GM18873 (cell line): ENCODE measurements at regions not wholly inside any gene's neighbourhood (a gene's known extent, or its start where the extent isn't known, plus 50 kb on each side); places are given as distances from the start of the nearest gene placed in this dataset.

Experiments used
- ATAC-seq: cut with Tn5 transposase; IDR thresholded peaks from one replicate; pipeline ENCODE4 v1.9.1; 2021; ENCODE audit warnings: mild to moderate bottlenecking, moderate library complexity, moderate number of reproducible peaks; ENCODE audit not compliant: unreplicated experiment, low FRiP score

DNA sequence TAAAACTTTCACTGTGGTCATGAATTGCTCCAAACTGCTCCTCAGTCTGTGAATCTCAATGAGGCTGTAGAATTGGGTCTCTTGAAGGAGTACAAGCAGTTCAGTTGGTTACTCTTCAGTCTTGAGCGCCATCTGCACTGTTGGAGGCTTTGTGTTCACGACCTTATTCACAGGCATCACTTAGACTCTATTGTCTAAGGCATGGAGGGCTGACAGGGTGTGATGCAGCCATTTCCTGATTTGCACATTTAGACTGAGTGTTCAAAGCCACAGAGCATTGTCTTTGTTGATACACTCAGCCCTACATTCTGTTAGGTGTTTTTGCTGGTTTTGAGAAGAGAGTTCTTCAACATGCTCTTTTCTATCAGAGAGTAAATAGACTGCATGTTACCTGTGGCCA is 355.9 kb upstream of the RIOK2 start:
- ATAC-seq, result no peak

DNA sequence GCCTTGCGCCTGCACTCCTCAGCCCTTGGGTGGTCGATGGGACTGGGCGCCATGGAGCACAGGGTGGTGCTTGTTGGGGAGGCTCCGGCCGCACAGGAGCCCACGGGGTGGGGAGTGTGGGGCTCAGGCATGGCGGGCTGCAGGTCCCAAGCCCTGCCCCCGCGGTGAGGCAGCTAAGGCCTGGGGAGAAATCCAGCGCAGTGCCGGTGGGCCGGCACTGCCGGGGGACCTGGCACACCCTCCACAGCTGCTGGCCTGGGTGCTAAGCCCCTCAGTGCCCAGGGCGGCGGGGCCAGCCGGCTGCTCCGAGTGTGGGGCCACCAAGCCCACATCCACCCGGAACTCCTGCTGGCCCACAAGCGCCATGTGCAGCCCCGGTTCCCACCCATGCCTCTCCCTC is 358.8 kb upstream of the RIOK2 start:
- ATAC-seq, result no peak

DNA sequence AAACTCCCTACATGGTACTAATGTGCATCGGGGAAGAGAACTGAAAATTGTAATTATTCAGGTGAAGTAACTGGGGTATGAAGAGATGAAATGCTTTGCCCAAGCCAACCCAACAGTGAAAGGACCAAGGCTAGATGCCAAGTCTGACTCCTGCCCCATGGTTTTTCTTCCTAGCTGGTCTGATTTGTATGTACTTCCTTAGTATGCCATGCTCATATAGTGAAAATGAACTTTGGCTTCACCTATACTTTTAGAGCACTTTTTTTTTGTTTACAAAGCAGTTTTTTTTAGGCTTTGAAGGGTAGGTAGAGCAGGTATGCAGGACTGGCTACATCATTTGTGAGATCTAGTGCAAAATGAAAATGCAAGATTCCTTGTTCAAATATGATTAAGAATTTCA is 359.4 kb upstream of the RIOK2 start:
- ATAC-seq, result no peak

DNA sequence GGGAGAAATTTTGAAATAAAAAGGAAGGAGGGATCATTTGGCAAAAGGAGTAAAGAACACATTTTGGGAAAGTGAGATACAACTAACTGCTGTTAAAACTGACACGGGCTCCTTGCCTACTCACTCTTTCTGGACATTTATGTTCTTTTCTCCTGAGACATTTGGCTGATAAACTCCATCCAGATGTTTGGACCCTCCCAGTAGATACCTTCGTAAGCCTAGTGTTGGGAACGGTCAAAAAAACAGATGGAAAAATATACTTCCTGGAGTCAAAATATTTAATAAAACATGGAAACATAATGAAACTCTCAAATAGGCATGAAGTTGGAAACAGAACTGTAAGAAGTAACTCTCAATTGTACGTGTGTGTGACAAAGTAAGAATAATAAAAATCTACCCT is 360.1 kb upstream of the RIOK2 start:
- no peak for ATAC-seq

DNA sequence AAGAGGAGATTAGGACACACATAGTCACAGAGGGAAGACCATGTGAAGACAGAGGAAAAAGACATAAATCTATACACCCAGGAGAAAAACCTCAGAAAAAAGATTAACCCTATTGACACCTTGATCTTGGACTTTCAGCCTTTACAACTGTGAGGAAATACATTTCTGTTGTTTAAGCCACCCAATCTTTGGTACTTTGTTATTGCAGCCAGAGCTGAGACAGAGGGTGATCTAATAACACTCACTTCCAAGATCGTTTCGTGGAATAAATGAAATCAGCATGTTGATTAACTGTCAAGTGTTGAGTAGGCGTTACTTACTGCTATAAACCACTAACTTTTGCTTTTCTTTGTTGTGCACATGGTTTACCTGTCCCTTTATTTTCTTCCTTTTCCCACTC is 361.2 kb upstream of the RIOK2 start:
- ATAC-seq, result no peak

DNA sequence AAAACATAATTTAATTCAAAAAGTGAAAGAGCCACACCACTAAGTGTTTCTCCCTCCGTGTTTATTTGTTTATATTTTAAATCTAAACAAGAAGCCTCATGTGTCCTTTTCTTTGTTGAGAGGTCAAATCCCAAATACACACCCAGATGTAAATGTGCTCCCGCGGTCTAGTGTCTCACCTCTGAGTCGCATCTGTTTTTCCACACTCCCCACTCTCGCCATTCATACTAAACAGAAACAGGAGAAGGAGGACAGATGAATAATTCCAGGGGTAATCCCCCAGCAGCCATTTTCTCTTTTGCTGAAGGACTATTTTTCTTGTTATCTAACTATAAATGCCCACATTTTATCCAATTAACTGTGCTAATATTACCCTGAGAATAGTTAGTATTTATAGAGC is 361.6 kb upstream of the RIOK2 start:
- ATAC-seq, result no peak

DNA sequence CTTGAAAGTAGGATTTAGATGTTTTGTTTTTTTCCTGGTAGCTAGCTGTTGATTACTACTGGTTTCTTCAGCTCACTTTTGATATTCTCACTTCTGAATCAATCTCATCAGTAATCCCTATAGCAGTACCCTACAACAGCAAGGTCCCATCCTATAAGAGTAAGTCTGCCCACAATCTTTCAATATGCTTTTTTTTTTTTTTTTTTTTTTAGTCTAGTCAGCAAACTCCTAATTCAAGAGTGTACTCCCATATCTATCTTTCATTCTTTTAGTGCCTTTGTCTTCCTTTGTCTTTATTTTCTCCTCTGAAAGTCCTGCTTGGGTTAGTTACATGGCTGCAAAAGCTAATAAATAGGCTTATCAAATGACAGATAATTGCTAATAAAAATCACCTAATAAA is 362.4 kb upstream of the RIOK2 start:
- no peak for ATAC-seq

DNA sequence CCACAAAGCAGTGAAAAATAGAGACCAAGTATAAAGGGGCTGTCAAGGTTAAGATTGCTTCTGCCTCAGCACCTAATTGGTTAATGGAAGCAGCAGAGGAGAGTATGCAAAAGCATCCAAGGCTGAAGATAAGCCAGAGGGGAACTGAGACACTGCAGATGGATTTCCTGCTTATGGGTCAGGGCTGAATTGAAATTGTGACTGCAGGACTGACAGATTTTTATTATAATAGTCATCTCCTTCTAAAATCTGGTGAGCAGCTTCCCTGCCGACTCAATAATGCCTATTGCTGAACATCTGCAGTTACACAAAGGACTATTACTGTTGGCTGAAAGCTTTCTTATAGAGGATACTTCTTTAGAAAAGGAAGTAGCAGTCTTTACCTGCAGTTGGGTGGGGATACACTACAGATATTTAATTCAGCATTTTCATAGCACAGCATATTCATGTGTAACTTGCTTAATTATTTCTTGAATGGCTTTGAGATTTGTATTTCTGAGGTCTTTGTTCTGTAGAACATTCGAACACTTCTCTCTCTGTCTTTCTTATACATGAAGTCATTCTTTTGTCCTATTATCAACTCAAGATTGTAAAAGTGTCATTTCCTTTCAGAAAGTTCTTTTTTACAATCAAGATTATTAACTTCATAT is 363.0 kb upstream of the RIOK2 start:
- no peak for ATAC-seq

DNA sequence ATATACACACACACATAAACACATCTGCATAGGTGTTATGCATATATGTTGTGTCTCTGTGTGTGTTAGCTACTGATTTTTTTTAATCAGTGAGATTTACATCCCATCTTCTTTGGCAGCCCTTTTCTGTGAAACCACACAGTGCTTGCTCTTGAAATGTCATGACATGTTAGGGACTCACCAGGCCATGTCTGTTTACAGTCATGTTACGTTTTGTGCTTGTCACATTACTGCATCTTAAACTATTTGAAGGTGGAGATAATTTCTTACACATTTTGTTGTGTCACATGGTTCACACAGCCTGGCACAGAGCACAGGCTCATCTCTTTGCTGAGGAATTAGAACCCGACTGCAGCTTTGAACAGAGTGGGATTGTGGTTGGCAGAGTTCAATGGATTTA is 364.4 kb upstream of the RIOK2 start:
- no peak for ATAC-seq

DNA sequence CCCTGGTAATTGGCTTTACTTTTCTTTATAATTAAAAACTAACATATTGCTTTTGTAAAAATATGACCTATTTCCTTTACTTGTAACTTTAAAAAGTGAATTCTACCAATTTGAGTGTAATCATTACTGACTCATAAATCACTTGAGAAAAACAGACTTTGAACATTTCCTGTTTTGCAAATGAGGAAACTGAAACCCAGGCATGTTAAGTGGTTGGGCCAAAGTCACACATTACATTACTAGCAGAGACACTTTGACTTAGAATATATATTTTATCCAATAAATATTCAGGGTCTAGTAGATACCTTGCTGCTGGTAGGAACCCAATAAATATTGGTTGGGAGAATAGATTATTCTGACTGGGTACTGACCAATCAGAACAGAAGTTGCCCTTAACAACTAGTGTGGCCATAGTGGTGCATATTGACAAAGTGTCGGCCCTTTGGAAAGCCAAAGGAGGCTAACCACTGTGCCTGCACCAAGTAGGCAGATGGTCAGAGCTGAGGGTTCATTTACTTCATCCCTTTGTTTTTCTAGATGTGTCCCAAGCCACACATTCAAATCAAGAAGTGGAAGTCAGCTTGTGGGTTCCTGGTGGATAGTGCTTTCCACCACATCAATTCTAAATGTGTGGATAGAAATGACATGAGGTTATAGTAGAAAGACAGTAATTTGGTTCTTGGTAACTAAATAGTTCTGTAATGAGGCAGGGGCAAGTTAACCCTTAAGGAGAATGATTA is 365.1 kb upstream of the RIOK2 start:
- ATAC-seq, result peak; percentile 84

DNA sequence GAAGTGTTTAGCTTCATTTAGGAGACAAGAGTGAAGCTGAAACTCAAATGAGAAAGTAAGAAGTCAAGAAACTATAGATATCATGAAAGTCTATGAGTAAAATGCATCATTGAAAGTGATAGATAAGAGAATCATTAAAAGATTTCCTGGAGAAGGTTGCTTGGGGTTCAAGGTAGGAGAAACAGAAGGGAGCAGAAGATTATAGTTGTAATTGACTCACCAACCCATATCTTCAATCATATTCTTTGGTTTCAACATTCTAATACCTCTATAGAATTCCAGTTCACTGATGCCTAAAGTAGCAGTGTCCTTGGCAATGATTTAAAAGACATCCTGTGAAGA is 365.7 kb upstream of the RIOK2 start:
- ATAC-seq, result no peak

DNA sequence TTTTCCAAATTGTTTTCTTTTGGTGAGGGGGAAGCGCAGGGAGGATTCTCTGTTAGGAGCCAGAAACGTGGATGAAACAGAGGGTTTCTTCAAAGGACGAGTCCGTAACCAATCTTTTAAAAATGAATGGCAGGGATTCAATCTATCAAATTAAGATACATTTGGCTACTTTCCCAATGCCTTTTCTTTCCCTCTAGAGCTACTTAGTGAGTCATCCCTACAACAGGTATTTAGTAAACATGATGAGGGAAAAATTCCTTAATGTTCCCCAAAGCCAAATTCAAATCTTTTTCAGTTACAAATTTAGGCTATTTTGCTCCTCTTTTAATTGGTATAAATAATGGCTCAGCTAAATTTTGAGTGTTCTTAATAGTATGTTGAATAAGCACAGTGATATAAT is 366.4 kb upstream of the RIOK2 start:
- no peak for ATAC-seq

DNA sequence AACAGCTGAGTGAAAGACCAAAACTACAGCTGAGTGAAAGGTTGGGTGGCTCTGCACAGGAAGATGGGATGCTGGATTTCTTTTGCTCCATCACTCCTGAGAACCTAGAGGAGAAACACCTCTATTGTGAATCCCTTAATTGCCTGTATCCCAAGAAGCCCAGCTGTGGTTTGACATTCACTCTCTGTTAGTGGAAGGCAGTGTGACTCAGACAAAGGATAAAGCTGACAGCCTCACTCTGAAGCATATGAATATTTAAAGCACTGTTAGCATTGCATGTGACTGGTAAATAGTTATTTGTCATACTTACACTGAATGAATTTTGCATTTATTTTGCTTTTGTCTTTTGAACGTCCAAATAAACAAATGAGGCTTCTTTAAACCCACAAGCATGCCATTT is 367.1 kb upstream of the RIOK2 start:
- no peak for ATAC-seq

DNA sequence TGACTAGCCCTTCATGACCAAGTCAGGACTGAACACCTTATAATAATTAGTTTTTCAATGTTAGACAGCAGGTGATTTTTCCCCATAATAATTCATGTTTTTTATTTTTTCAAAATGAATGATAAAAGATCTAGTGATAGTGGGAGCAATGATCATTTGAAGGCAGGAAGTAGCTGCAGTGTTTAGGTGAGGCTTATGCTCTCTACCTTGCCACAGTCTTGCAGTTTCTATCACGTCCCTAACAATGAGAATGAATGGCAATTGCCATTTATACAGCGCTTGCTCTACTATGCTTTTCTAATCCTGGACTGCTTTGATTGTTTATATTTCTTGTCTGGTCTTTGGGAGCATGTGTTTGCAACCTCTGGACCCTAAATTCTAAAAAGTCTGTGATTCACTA is 367.8 kb upstream of the RIOK2 start:
- no peak for ATAC-seq

DNA sequence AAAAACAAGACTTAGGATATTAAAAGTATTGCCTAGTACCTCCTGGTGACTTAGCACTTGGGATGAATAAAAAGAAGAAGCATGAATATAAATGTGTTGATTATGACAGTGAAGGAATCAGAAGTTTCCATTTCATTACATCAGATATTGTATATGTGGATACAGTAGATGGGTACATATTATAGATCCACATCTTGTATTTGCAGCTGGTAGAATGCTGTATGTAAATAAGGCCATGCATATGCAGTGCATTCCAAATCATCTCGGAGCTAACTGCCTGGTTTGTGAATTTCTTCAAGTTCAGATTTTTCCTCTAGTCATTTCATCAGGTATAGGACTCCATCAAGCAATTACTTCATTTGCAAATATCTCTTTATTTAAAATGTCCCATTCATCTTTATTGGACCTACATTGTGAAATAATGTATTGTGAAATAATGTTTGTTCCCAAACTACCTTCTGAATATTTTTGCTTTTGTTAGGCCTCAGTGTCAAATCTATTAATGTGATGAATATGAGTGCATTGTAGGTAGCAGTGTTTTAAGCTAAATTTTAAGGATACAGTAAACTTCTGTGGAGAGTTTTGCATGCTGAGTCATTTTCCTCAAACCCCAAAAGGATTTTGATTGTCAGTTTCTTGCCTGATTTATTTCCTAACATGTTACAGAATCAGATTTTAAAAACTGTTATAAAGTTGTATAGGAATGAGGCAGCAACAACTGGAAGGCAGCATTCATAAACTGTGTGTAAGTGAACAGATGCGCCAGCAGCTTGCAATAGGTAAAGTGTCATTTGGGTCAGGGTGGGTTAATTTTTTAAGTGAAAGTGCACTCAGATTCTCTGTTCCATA is 370.8 kb upstream of the RIOK2 start:
- no peak for ATAC-seq

DNA sequence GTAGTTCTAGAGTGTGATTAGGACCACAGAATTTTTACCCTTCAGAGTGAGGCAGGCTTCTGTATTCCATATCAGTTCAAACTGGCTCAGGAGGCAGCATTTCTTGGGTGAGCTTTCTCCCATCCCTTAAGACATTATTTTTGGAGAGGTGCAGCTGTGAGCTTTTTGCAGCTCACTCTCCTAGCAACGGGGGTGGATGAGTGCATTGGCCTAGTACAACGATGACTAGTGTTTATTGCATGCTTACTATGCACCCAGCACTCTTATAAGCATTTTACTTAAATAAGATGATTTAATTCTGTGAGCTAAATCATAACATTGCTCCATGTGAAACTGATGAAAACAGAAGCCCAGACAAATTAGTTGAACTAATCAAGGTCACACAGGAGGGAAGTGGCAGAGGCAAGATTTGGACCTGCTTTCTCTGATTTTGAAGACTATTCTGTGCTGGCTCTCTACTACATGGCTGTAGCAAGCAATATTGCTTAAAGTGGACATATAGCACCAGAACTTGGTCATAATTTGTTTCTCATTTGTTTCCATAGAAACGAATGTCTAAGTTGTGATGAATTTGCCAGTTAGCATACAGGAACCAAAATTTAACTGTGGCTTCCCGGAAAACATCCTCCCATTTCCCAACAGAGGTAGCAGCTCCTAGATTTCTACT is 372.1 kb upstream of the RIOK2 start:
- ATAC-seq, result no peak

DNA sequence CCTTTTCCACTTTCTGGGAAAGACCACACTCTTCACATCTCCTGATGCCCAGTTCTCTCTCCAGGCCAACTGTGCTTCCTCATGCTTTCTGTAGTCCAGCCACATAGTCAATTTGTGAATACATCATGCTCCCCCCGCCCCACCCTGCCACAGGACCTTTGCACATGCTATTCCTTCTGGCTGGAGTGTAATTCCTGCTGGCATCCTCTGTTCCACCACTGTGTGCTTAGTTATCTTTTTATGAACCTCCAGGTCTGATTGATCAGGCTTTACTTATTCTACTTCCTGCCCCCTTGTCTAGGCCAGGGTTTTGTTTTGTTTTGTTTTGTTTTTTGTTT is 372.6 kb upstream of the RIOK2 start:
- no peak for ATAC-seq

DNA sequence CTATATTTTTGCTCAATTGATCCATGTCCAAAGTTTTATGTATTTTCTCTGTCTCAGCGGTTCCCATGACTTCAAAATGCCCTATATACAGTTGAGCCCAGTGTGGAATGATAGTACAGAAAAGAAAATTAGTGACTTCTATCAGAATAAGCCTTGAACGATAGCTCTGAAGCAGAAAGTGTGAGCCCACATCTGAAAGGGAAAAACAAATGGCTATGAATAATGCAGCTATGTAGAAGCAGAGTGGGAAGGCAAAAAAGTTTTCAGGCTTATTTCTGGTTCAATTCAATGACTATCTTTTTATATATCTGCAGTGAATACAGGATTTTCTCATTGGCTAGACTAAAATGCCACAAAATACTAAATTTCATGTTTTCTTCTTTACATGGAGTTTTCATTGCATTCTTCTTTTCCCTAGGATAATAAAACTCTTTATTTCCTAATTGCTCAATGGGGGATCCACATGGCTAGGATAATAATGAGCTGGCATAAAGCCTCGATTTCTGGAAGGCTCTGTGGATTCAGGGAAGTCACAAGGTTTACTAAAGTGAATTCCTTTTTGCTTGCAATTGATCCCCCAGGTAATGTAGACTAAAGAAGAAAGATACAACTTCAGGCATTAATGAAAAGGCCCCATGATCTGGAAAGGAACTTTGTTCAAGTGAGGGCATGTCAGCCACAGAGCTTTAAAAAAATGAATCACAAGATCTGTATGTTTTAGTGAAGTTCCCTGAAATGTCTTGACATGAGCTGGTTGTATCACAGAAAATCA is 377.0 kb upstream of the RIOK2 start:
- no peak for ATAC-seq

DNA sequence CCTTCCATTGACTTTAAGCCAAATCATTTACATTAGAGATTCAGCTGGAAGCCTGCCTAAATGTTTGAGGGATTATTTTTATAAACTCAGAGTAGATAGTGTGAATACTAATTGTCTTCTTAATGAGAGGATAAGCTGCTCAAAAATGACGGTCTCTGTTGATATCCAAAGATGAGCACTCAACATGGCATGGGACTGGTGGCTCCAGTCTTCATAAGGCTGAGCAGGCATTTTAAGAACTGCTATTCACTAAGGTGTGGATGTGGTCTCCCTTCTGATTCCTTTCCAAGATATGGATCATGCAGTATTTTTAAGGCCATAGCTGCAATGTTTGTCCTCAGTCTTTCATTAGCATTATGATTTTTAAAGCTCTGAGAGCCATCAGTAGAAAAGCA is 377.5 kb upstream of the RIOK2 start:
- no peak for ATAC-seq

DNA sequence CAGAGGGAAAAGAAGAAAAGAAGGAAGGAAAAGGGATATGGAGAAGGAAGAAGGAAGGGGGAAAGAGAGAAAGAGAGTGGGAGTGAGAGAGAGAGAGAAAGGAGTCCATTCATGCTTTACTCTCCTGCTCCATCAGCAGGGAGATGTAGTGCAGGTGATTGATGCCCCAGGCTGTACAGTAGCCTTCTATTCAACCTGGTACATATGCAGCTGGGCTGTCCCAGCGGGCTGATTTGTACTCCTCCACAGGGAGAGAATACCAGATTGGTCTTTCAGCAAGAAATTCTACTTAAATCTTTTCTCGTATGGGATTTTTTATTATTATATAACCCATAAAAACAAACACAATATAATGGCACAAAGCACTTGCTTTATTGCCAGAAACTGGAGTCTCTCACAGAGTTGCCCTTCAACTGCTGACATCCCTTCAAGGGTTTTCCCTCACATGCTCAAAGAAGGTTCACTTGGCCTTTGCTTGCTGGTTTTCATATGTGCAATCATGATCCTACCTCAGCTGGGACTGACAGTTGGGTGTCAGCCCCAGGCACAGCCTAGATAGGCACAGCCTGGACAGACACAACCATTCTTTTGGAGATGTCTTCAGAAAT is 380.1 kb upstream of the RIOK2 start:
- ATAC-seq, result no peak
